HG03439 (cell line): ENCODE measurements at regions not wholly inside any gene's neighbourhood (a gene's known extent, or its start where the extent isn't known, plus 50 kb on each side); places are given as distances from the start of the nearest gene placed in this dataset.
"Not testable (repeated sequence)": the region's sequence is repeated elsewhere in the genome, so short reads cannot be mapped to it uniquely, and the experiment has no call there.

Experiments
- ATAC-seq: cut with Tn5 transposase; IDR thresholded peaks from one replicate; pipeline ENCODE4 v1.9.1; 2021; ENCODE audit warnings: mild to moderate bottlenecking, moderate library complexity; ENCODE audit not compliant: unreplicated experiment

- ATAC-seq = no peak
These were observed 412.1 kb downstream of the DAD1 start for GRCh38 chr14:22176957-22177356.

GRCh38 chr14:22175278-22175558 is 413.8 kb downstream of the DAD1 start:
- ATAC-seq = not testable (repeated sequence)

- ATAC-seq = no peak
These were observed 414.4 kb downstream of the DAD1 start for GRCh38 chr14:22174412-22175277.

GRCh38 chr14:22168092-22168955 is 420.7 kb downstream of the DAD1 start:
- no peak for ATAC-seq

GRCh38 chr14:22164616-22165015 is 424.4 kb downstream of the DAD1 start:
- no peak for ATAC-seq

GRCh38 chr14:22163051-22163450 is 426.0 kb downstream of the DAD1 start:
- ATAC-seq = no peak

- ATAC-seq = no peak
These were observed 429.1 kb downstream of the DAD1 start for GRCh38 chr14:22159957-22160356.

GRCh38 chr14:22159099-22159498 is 429.9 kb downstream of the DAD1 start:
- no peak for ATAC-seq

GRCh38 chr14:22158560-22158959 is 430.5 kb downstream of the DAD1 start:
- ATAC-seq = no peak

- ATAC-seq = no peak
These were observed 433.5 kb downstream of the DAD1 start for GRCh38 chr14:22155571-22155970.

- ATAC-seq = no peak
These were observed 436.1 kb downstream of the DAD1 start for GRCh38 chr14:22152903-22153302.

- ATAC-seq = no peak
These were observed 436.7 kb downstream of the DAD1 start for GRCh38 chr14:22152161-22152870.

GRCh38 chr14:22151121-22151520 is 437.9 kb downstream of the DAD1 start:
- no peak for ATAC-seq

GRCh38 chr14:22149058-22149457 is 440.0 kb downstream of the DAD1 start:
- ATAC-seq = no peak

GRCh38 chr14:22147716-22148115 is 441.3 kb downstream of the DAD1 start:
- no peak for ATAC-seq

- ATAC-seq = no peak
These were observed 445.7 kb downstream of the DAD1 start for GRCh38 chr14:22143363-22143762.

- no peak for ATAC-seq
These were observed 448.4 kb downstream of the DAD1 start for GRCh38 chr14:22140633-22141032.

GRCh38 chr14:22131749-22132476 is 457.1 kb downstream of the DAD1 start:
- no peak for ATAC-seq

GRCh38 chr14:22124073-22124613 is 450.5 kb upstream of the OR4E1 start:
- no peak for ATAC-seq

- ATAC-seq = no peak
These were observed 449.4 kb upstream of the OR4E1 start for GRCh38 chr14:22122829-22123560.
